Activated CD8-positive, alpha-beta memory T cell treated with anti-CD3 and anti-CD28 coated beads, Interleukin-2, amount 50 U/mL, for 1 hour (primary cell): ENCODE measurements at regions not wholly inside any gene's neighbourhood (a gene's known extent, or its start where the extent isn't known, plus 50 kb on each side); places are given as distances from the start of the nearest gene placed in this dataset.

Experiments used
- DNase-seq: peaks from one replicate; pipeline ENCODE4 v3.0.0-alpha.2; 2020; ENCODE audit errors: extremely low read depth

- no peak for DNase-seq
Measured at GRCh38 chr6:43950051-43950605, 177.1 kb downstream of the MRPL14 start.

- DNase-seq: no peak
Measured at GRCh38 chr6:43949551-43949991, 177.7 kb downstream of the MRPL14 start.

GRCh38 chr6:43948527-43949485 lies 178.4 kb downstream of the MRPL14 start:
- no peak for DNase-seq

- DNase-seq: no peak
Measured at GRCh38 chr6:43947860-43948259, 177.8 kb downstream of the VEGFA start.

- no peak for DNase-seq
Measured at GRCh38 chr6:43946641-43947363, 176.8 kb downstream of the VEGFA start.

- DNase-seq: no peak
Measured at GRCh38 chr6:43945768-43946080, 175.7 kb downstream of the VEGFA start.

GRCh38 chr6:43944908-43945767 lies 175.1 kb downstream of the VEGFA start:
- no peak for DNase-seq

GRCh38 chr6:43943781-43944250 lies 173.8 kb downstream of the VEGFA start:
- DNase-seq: no peak

- no peak for DNase-seq
Measured at GRCh38 chr6:43943099-43943766, 173.2 kb downstream of the VEGFA start.

GRCh38 chr6:43942616-43943015 lies 172.6 kb downstream of the VEGFA start:
- DNase-seq: no peak

- no peak for DNase-seq
Measured at GRCh38 chr6:43942011-43942442, 172.0 kb downstream of the VEGFA start.

- DNase-seq: no peak
Measured at GRCh38 chr6:43941174-43941573, 171.2 kb downstream of the VEGFA start.

GRCh38 chr6:43940393-43941087 lies 170.5 kb downstream of the VEGFA start:
- no peak for DNase-seq

- DNase-seq: no peak
Measured at GRCh38 chr6:43940071-43940392, 170.0 kb downstream of the VEGFA start.

GRCh38 chr6:43939281-43940070 lies 169.5 kb downstream of the VEGFA start:
- no peak for DNase-seq

GRCh38 chr6:43938178-43939105 lies 168.4 kb downstream of the VEGFA start:
- DNase-seq: no peak

GRCh38 chr6:43937236-43938177 lies 167.5 kb downstream of the VEGFA start:
- no peak for DNase-seq
